Chondrocyte (in vitro differentiated cells): ENCODE measurements at regions not wholly inside any gene's neighbourhood (a gene's known extent, or its start where the extent isn't known, plus 50 kb on each side); places are given as distances from the start of the nearest gene placed in this dataset.

Experiments used
- DNase-seq: peaks from one replicate; pipeline ENCODE4 v3.0.0; 2021; ENCODE audit warnings: mixed read lengths, low spot score
- H3K27ac Mint-ChIP-seq: one replicate; pipeline ENCODE4 v1.8.0; 2021; ENCODE audit warnings: mild to moderate bottlenecking, moderate library complexity, mixed read lengths; ENCODE audit not compliant: unreplicated experiment
- H3K27me3 Mint-ChIP-seq: 2 replicates; pipeline ENCODE4 v1.8.0; 2021; ENCODE audit warnings: low read depth, mixed read lengths
- H3K36me3 Mint-ChIP-seq: 2 replicates; pipeline ENCODE4 v1.8.0; 2021; ENCODE audit warnings: low read depth, mixed read lengths
- H3K4me1 Mint-ChIP-seq: 2 replicates; pipeline ENCODE4 v1.8.0; 2021; ENCODE audit warnings: low read depth, mild to moderate bottlenecking, mixed read lengths
- H3K4me3 Mint-ChIP-seq: one replicate; pipeline ENCODE4 v1.8.0; 2021; ENCODE audit warnings: mild to moderate bottlenecking, moderate library complexity, mixed read lengths; ENCODE audit not compliant: unreplicated experiment
- H3K9me3 Mint-ChIP-seq: 2 replicates; pipeline ENCODE4 v1.8.0; 2021; ENCODE audit warnings: low read depth, mixed read lengths
- CTCF ChIP-seq: fragments of 200-600 bp; sonication (generic); IDR thresholded peaks from 2 replicates; pipeline ENCODE4 v1.5.0; 2021; ENCODE audit warnings: antibody characterized with exemption, mild to moderate bottlenecking, moderate library complexity

- TF ChIP-seq CTCF, result no peak
- Mint-ChIP-seq H3K27me3 (no peaks in the 10 kb centered on the region), H3K9me3 (peaks cover 10% of the 10 kb centered on the region), H3K27ac (peak overlapping the region; percentile 98), H3K36me3 (peaks cover 2% of the 10 kb centered on the region), H3K4me3 (no peak overlapping the region), H3K4me1 (peaks cover 65% of the 10 kb centered on the region)
- DNase-seq, result no peak
These were observed 338.1 kb upstream of the SNX7 start for GRCh38 chr1:98323388-98323787.

GRCh38 chr1:98322966-98323365 lies 338.6 kb upstream of the SNX7 start:
- Mint-ChIP-seq H3K27me3 (no peaks in the 10 kb centered on the region), H3K9me3 (peaks cover 10% of the 10 kb centered on the region), H3K4me1 (peaks cover 65% of the 10 kb centered on the region), H3K4me3 (no peak overlapping the region), H3K36me3 (peaks cover 2% of the 10 kb centered on the region), H3K27ac (peak overlapping the region; percentile 98)
- no peak for DNase-seq
- no peak for TF ChIP-seq CTCF

DNA sequence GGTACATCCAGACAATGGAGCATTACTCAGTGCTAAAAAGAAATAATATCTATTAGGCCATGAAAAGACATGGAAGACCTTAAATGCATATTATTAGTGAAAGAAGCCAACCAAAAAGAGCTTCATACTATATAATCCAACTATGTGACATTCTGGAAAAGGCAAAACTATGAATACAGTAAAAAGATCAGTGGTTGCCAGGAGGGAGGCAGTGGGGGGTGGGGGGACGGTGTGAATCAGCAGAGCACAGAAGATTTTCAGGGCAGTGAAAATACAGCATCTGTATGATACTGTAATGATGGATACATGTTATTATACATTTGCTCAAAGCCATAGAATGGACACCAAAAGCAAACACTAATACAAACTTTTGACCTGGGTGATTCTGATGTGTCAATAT lies 339.4 kb upstream of the SNX7 start:
- no peak for DNase-seq
- H3K4me3 Mint-ChIP-seq, result no peak overlapping the region
- H3K36me3 Mint-ChIP-seq, result peaks cover 2% of the 10 kb centered on the region
- H3K27ac Mint-ChIP-seq, result peak overlapping the region; percentile 52
- no peaks in the 10 kb centered on the region for H3K27me3 Mint-ChIP-seq
- peaks cover 10% of the 10 kb centered on the region for H3K9me3 Mint-ChIP-seq
- no peak for TF ChIP-seq CTCF
- H3K4me1 Mint-ChIP-seq, result peaks cover 60% of the 10 kb centered on the region

DNA sequence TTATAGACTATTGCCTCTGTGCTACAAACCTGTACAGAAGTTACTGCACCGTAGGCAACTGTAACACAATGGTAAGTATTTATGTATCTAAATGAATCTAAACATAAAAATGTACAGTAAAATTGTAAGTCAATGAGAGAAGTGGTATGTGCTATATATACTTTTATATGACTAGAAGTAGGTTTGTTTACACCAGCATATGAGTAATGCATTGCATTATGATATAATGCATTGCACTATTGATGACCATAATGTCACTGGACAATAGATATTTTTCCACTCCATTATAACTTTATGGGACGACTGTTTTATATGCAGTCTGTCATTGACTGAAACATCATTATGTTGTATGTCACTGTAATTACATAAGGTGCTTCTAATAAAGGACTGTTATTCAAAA lies 340.3 kb upstream of the SNX7 start:
- H3K4me3 Mint-ChIP-seq, result no peak overlapping the region
- no peaks in the 10 kb centered on the region for H3K27me3 Mint-ChIP-seq
- no peak for TF ChIP-seq CTCF
- DNase-seq, result no peak
- H3K9me3 Mint-ChIP-seq, result peaks cover 10% of the 10 kb centered on the region
- H3K36me3 Mint-ChIP-seq, result peaks cover 2% of the 10 kb centered on the region
- peaks cover 61% of the 10 kb centered on the region for H3K4me1 Mint-ChIP-seq
- no peak overlapping the region for H3K27ac Mint-ChIP-seq

GRCh38 chr1:98316286-98316905 lies 345.1 kb upstream of the SNX7 start:
- Mint-ChIP-seq H3K36me3 (peaks cover 2% of the 10 kb centered on the region), H3K4me3 (no peak overlapping the region), H3K27me3 (no peaks in the 10 kb centered on the region), H3K4me1 (peaks cover 36% of the 10 kb centered on the region), H3K27ac (peak overlapping the region; percentile 76), H3K9me3 (peaks cover 7% of the 10 kb centered on the region)
- DNase-seq, result no peak
- no peak for TF ChIP-seq CTCF
